Adipocyte (in vitro differentiated cells): ENCODE measurements at regions not wholly inside any gene's neighbourhood (a gene's known extent, or its start where the extent isn't known, plus 50 kb on each side); places are given as distances from the start of the nearest gene placed in this dataset.
"Not testable (repeated sequence)": the region's sequence is repeated elsewhere in the genome, so short reads cannot be mapped to it uniquely, and the experiment has no call there.

Experiments
- DNase-seq: peaks from one replicate; pipeline ENCODE4 v3.0.0-alpha.2; 2015; ENCODE audit warnings: low read depth
- H3K27me3 ChIP-seq: replicated peaks from 2 replicates; pipeline ENCODE4 v1.7.0; 2013; ENCODE audit warnings: mild to moderate bottlenecking, low read length, moderate library complexity; ENCODE audit not compliant: control insufficient read depth, insufficient read depth
- H3K36me3 ChIP-seq: 2 replicates; pipeline ENCODE4 v1.7.0; 2013; ENCODE audit warnings: low read length, mild to moderate bottlenecking, moderate library complexity; ENCODE audit not compliant: control insufficient read depth, insufficient read depth, severe bottlenecking
- H3K4me1 ChIP-seq: 2 replicates; pipeline ENCODE4 v1.7.0; 2013; ENCODE audit warnings: mild to moderate bottlenecking, low read length, moderate library complexity; ENCODE audit not compliant: control insufficient read depth, insufficient read depth
- H3K4me3 ChIP-seq: 2 replicates; pipeline ENCODE4 v1.7.0; 2013; ENCODE audit warnings: mild to moderate bottlenecking, low read length, moderate library complexity
- H3K9ac ChIP-seq: 2 replicates; pipeline ENCODE4 v1.7.0; 2013; ENCODE audit warnings: mild to moderate bottlenecking, low read length, moderate library complexity
- H3K9me3 ChIP-seq: 2 replicates; pipeline ENCODE4 v1.7.0; 2013; ENCODE audit warnings: mild to moderate bottlenecking, low read length, moderate library complexity; ENCODE audit not compliant: control insufficient read depth

DNA sequence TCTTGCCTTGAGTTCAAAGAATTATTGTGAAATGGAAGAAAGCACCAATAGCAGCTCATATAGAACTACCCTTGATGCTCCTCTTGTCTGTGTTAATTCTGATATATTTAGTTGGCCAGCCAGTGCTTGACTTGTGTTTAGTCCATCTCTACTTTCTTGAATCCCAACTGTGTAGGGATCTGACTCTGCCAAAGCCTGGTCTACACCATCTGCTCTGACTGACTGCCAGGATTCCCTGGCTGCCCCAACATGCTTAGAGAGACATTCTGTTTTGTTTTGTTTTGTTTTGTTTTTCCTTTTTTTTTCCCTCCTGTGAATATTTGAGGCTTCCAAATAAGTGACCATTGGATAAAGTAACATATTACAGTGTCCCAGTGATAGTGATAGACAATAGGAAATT is 953.7 kb upstream of the MANEA start:
- Histone ChIP-seq H3K4me3 (no peak overlapping the region), H3K4me1 (no peaks in the 10 kb centered on the region), H3K27me3 (no peaks in the 10 kb centered on the region), H3K9ac (no peak overlapping the region), H3K9me3 (no peaks in the 10 kb centered on the region), H3K36me3 (no peaks in the 10 kb centered on the region)
- no peak for DNase-seq

DNA sequence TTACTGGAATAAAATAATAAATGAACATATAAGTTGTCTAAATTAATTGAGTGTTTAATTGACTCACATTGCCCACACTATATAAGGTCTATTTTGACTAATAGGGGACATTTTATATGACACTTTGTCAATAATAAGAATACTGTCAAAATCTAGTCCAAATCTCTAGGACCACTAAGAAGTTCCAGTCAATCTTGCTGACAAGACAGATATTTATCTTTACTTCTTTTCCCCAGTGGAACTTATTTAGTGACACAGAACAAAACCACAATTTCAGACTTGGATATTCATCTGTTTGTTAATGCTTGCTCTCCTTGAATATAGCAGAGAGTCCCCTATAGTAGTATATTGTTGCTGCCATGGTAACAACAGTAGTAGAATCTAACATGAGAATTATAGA is 954.6 kb upstream of the MANEA start:
- no peaks in the 10 kb centered on the region for H3K36me3 ChIP-seq
- no peak overlapping the region for H3K9ac ChIP-seq
- H3K4me3 ChIP-seq, result no peak overlapping the region
- no peaks in the 10 kb centered on the region for H3K4me1 ChIP-seq
- DNase-seq, result no peak
- no peaks in the 10 kb centered on the region for H3K27me3 ChIP-seq
- H3K9me3 ChIP-seq, result no peaks in the 10 kb centered on the region

DNA sequence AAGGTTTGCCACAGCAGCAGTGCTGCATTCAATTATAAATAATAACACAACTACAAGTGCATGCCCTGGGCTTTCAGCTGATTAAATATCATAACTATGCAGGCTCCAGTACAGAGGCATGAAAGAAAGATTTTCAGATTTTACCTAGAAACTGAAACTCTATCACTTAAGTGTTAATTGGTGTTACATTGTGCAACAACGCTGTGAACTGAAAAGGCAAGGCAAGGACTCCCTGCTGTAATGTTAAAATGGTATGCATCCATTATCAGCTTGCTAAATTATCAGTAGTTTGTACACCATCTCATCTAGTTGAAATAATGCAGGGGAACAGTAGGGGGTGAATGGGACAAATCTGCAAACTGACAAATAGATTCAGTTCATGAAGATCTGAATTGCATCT is 976.7 kb upstream of the MANEA start:
- DNase-seq, result no peak
- Histone ChIP-seq H3K9me3 (no peaks in the 10 kb centered on the region), H3K36me3 (no peaks in the 10 kb centered on the region), H3K27me3 (no peaks in the 10 kb centered on the region), H3K4me3 (no peak overlapping the region), H3K4me1 (no peaks in the 10 kb centered on the region), H3K9ac (no peak overlapping the region)

DNA sequence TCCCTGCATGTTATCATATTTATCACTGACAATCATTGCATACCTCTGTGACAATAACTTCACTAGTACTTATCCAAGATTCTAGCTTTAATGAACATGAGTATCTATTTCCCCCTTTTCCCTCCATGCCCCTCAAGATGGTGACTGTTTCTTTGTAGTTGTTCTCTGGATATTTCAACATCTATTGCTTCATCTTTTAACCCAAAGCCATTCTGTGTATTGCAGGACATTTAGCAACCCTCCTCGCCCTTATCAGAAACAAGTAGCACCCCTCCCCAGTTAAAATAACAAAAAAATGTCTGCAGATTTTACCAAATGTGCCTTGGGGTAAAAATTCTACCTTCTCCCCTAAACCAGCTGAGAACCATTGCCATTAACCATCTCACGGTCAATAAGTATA is 979.8 kb upstream of the MANEA start:
- Histone ChIP-seq H3K9ac (no peak overlapping the region), H3K27me3 (no peaks in the 10 kb centered on the region), H3K4me3 (no peak overlapping the region), H3K4me1 (no peaks in the 10 kb centered on the region), H3K36me3 (no peaks in the 10 kb centered on the region), H3K9me3 (no peaks in the 10 kb centered on the region)
- DNase-seq, result no peak

DNA sequence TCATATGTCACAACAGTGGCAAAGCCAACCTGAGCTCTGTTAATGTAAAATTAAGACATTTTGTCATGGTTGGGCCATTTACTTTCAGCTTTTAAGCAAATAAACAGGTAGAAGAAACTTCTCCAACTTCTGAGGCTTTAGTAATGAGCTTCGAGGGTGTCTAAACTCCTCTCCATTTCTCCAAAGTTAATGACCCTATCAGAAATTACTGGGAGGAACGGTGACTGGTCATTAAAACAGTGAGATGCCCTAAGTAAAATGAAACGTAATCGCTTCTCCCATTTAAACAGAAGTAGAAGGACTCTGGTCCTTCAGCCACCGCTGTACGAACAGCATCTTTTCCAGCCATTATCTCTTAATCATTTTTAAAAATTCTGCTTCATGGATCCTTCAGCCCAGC is 986.9 kb upstream of the MANEA start:
- no peaks in the 10 kb centered on the region for H3K36me3 ChIP-seq
- H3K4me1 ChIP-seq, result no peaks in the 10 kb centered on the region
- no peak overlapping the region for H3K9ac ChIP-seq
- H3K27me3 ChIP-seq, result no peaks in the 10 kb centered on the region
- H3K9me3 ChIP-seq, result no peaks in the 10 kb centered on the region
- no peak overlapping the region for H3K4me3 ChIP-seq
- DNase-seq, result no peak

DNA sequence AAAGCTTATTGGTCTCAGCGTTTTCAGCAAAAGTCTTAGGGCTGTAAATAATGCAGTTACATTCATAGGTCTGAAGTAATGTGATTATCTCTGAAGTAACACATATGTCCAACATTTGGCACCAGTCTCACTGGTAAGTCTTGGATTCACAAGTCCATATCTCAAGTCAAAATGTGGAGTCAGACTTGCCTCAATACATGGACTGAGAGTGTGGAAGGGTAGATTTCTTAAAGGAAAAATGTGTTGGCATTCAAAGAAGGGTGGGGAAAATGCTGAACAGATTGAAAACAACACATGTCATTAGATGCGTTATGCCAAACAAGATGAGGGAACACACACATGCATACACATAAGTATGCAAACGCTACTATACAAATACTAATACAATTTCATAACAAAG is 989.0 kb upstream of the MANEA start:
- H3K36me3 ChIP-seq, result no peaks in the 10 kb centered on the region
- no peak for DNase-seq
- H3K9ac ChIP-seq, result no peak overlapping the region
- no peaks in the 10 kb centered on the region for H3K4me1 ChIP-seq
- H3K4me3 ChIP-seq, result no peak overlapping the region
- H3K27me3 ChIP-seq, result no peaks in the 10 kb centered on the region
- no peaks in the 10 kb centered on the region for H3K9me3 ChIP-seq

DNA sequence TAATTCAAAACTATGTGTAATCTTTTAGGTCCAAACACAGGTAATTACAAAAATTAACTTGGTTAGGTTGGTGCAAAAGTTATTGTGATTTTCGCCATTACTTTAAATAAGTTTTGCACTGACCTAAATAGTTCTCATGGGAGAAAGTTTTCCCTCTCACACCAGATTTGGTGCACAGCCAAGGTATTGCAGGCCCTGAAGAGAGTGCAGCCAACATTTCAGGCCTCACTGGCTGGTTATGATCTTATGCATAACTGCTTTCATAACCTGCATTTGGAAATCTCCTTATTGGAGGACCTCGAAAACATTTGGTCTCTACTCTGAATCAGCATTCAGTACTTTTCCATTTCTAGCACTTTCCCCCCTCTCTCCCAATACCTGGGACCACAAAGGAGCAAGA is 993.1 kb upstream of the MANEA start:
- Histone ChIP-seq H3K27me3 (no peaks in the 10 kb centered on the region), H3K9me3 (no peaks in the 10 kb centered on the region), H3K4me1 (no peaks in the 10 kb centered on the region), H3K36me3 (no peaks in the 10 kb centered on the region), H3K4me3 (no peak overlapping the region), H3K9ac (no peak overlapping the region)
- DNase-seq, result no peak

DNA sequence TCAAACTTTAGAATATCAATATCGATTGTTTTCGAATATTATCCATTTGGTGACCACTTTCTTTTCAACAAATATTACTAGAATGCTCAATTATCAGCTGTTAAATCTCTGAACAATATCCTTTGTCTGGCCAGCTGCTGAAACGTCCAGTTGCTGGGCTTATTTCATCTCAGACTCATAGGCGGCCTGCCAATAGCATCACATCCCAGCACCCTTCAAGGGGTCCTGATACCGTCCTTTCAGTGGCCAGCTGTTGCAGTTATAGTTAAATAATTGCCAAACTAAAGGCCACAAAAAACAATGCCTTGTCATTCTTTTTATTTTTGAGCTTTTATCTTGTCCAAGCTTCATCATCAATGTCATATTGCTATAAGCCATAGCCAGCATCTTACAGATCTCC is 1006.8 kb upstream of the MANEA start:
- Histone ChIP-seq H3K4me3 (no peak overlapping the region), H3K9me3 (no peaks in the 10 kb centered on the region), H3K9ac (no peak overlapping the region), H3K36me3 (no peaks in the 10 kb centered on the region), H3K27me3 (no peaks in the 10 kb centered on the region), H3K4me1 (no peaks in the 10 kb centered on the region)
- DNase-seq, result no peak

DNA sequence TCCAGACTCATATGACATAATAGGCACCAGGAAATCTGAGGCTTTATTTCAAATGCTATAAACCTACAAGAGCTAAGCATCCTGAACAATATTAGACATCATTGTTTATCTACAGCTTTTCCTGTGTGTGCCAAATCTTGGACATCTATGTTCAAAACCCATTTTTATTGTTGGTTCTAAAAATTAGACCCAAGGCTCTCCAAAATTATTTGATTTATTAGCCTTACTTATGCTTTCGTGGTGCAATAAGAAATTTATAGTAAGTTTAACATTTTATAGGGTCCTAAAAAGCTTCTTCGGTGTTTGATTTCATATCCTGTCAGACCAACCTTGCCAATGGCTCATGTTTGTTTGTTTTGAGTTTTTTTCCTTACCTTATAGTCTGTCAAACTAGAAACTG is 1014.5 kb upstream of the MANEA start:
- no peak overlapping the region for H3K9ac ChIP-seq
- no peak for DNase-seq
- H3K36me3 ChIP-seq, result no peaks in the 10 kb centered on the region
- H3K4me1 ChIP-seq, result no peaks in the 10 kb centered on the region
- H3K27me3 ChIP-seq, result no peaks in the 10 kb centered on the region
- H3K9me3 ChIP-seq, result no peaks in the 10 kb centered on the region
- H3K4me3 ChIP-seq, result no peak overlapping the region

DNA sequence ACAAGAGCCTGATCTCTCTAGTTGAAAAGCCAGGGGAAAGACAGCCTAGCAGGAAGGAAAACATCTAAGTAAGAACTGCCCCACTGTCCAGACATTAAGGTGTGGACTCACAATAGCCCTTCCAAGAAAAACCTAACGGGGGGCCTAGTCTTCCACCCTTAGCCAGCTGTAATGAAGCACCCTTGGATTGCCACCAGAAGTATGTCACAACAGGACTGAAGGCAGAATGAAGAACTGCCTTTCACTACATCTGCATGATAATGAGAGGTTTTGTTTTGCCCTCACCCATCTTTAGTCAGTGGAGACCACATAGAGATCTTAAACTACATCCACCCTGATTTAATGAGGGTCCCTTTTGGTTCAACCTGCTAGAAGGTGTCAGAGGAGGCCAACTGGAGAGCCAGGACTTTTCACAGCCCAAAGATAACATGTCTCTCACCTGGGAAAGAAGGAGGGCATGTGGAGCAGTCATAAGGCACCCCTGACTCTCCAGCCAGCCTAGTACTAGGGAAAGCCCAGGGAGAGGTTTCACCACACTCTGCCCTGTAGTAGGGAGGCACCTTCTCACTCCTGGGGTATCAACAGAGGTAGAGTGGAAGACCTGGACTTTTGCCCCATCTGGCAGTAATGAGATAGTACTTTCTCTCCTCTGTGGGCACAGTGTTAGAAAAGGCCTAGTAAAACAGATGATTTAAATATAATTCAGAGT is 1017.4 kb upstream of the MANEA start:
- H3K9ac ChIP-seq, result no peak overlapping the region
- no peaks in the 10 kb centered on the region for H3K27me3 ChIP-seq
- no peaks in the 10 kb centered on the region for H3K4me1 ChIP-seq
- no peak overlapping the region for H3K4me3 ChIP-seq
- no peak for DNase-seq
- H3K9me3 ChIP-seq, result no peaks in the 10 kb centered on the region
- H3K36me3 ChIP-seq, result no peaks in the 10 kb centered on the region

DNA sequence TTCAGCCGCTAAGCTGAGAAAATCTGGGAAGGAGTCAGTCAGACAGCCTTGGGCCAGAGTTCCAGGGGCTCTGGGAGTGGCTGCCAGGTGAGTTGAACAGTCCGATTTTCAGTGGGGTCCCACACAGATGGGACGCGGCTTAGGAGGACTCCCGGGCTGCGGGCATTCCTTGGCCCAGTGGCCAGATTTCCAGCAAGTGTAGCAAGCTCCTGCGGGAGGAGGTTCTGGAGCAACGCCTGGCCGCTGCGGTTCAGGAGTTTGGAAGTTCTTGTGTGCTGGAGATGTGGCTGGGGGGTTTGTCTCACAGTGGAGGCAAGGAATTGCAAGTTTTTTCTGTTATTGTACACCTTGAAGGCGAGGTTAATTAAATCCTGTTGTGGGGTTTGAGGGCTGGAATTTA is 1020.1 kb upstream of the MANEA start:
- not testable (repeated sequence) for H3K4me3 ChIP-seq, H3K27me3 ChIP-seq, H3K4me1 ChIP-seq, H3K9ac ChIP-seq, H3K36me3 ChIP-seq, DNase-seq, H3K9me3 ChIP-seq

DNA sequence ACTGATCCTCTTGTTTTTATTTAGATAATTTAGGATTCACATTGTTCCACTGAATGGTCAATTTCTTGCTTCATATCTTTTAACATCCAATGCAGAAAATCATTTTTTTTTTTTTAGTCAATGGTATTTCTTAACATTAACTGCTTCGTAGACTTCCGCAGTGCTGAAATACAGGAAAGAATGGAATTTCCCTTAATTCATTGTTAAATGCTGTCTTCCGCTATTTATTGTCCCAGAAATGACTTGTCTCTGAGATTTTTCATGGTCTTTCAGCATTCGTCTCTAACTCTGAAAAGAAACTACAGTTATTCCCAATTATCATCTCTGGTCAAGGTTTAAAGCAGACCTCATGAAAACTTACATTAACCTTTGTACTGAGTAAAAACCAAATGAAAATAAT is 1029.1 kb upstream of the MANEA start:
- no peak overlapping the region for H3K9ac ChIP-seq
- no peaks in the 10 kb centered on the region for H3K36me3 ChIP-seq
- DNase-seq, result no peak
- no peaks in the 10 kb centered on the region for H3K4me1 ChIP-seq
- H3K4me3 ChIP-seq, result no peak overlapping the region
- no peaks in the 10 kb centered on the region for H3K27me3 ChIP-seq
- no peaks in the 10 kb centered on the region for H3K9me3 ChIP-seq
